Adrenal gland (tissue), 5 donors: ENCODE measurements at regions not wholly inside any gene's neighbourhood (a gene's known extent, or its start where the extent isn't known, plus 50 kb on each side); places are given as distances from the start of the nearest gene placed in this dataset.

Experiments
- POLR2A ChIP-seq, 2 donors: fragments of 450-650 bp; IDR thresholded peaks; one replicate each; pipeline ENCODE4 v1.6.1; 2017; ENCODE audit warnings: antibody characterized with exemption in 2 of 2, mild to moderate bottlenecking in 2 of 2, moderate library complexity in 1 of 2
- TF ChIP-seq, protein P1 (sequence below), 6 experiments: fragments of 450-650 bp in 4 of 6; fragments of 200-600 bp in 2 of 6; sonication (generic) in 1 of 6; IDR thresholded peaks; 1 replicate in 5 of 6; 2 replicates in 1 of 6; pipeline versions ENCODE4 v1.5.1 to v1.8.0; 2016 to 2021; ENCODE audit warnings: antibody characterized with exemption in 6 of 6, mild to moderate bottlenecking in 2 of 6, moderate library complexity in 1 of 6
- donor health status: DM: no; HTN: no; CAD: no.

DNA sequence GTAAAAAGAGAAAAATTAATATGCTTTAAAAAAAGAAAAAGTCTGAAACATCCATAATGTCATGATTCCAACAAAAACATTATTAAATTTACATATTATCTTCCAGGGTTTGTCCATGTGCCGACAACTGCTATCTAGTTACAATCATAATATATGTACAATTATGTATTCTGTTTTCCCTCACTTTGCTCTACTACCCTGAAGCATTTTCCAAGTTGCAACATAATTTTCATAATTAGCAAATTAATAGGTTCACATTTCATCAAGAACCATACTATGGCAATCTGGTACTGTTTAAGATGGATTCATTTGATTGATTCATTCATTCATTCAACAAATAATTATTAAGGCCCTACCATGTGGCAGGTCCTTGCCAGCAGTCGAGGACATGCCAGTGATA, 128.9 kb upstream of the LEF1 start:
- TF ChIP-seq, protein P1, sequence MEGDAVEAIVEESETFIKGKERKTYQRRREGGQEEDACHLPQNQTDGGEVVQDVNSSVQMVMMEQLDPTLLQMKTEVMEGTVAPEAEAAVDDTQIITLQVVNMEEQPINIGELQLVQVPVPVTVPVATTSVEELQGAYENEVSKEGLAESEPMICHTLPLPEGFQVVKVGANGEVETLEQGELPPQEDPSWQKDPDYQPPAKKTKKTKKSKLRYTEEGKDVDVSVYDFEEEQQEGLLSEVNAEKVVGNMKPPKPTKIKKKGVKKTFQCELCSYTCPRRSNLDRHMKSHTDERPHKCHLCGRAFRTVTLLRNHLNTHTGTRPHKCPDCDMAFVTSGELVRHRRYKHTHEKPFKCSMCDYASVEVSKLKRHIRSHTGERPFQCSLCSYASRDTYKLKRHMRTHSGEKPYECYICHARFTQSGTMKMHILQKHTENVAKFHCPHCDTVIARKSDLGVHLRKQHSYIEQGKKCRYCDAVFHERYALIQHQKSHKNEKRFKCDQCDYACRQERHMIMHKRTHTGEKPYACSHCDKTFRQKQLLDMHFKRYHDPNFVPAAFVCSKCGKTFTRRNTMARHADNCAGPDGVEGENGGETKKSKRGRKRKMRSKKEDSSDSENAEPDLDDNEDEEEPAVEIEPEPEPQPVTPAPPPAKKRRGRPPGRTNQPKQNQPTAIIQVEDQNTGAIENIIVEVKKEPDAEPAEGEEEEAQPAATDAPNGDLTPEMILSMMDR (IDR thresholded peaks at IDR 0.05) = no peak
- no peak for TF ChIP-seq POLR2A (IDR thresholded peaks at IDR 0.05)
